Aorta (tissue), 5 donors: ENCODE measurements at regions not wholly inside any gene's neighbourhood (a gene's known extent, or its start where the extent isn't known, plus 50 kb on each side); places are given as distances from the start of the nearest gene placed in this dataset.

Source experiments
- ATAC-seq: fragments of 200-7000 bp; cut with Tn5 transposase; one replicate; pipeline ENCODE4 v1.9.1; 2022; ENCODE audit warnings: moderate library complexity; ENCODE audit not compliant: low FRiP score
- DNase-seq, 2 donors: peaks; one replicate each; pipeline ENCODE4 v3.0.0-alpha.2; 2020
- H3K27ac ChIP-seq, 2 donors: one replicate each; pipeline ENCODE4 v1.5.1; 2013; ENCODE audit warnings: low read length in 2 of 2, mild to moderate bottlenecking in 2 of 2, moderate library complexity in 2 of 2, control low read depth in 1 of 2, inconsistent platforms in 1 of 2, low read depth in 1 of 2
- H3K27me3 ChIP-seq, 2 donors: one replicate each; pipeline ENCODE4 v1.6.1; 2013; ENCODE audit warnings: control low read depth in 1 of 2, low read length in 1 of 2, mild to moderate bottlenecking in 1 of 2, moderate library complexity in 1 of 2; ENCODE audit not compliant: insufficient read depth in 2 of 2, control insufficient read depth in 1 of 2
- H3K36me3 ChIP-seq, 2 donors: one replicate each; pipeline ENCODE4 v1.6.1; 2013; ENCODE audit warnings: control low read depth in 1 of 2, low read length in 1 of 2, mild to moderate bottlenecking in 1 of 2; ENCODE audit not compliant: insufficient read depth in 2 of 2, control insufficient read depth in 1 of 2
- H3K4me1 ChIP-seq, 2 donors: one replicate each; pipeline ENCODE4 v1.6.1; 2013; ENCODE audit warnings: low read length in 2 of 2, control low read depth in 1 of 2, mild to moderate bottlenecking in 1 of 2, moderate library complexity in 1 of 2; ENCODE audit not compliant: insufficient read depth in 2 of 2, control insufficient read depth in 1 of 2
- H3K4me3 ChIP-seq, 2 donors: one replicate each; pipeline ENCODE4 v1.5.1; 2013; ENCODE audit warnings: low read length in 2 of 2, control low read depth in 1 of 2, mild to moderate bottlenecking in 1 of 2
- H3K9me3 ChIP-seq: one replicate; pipeline ENCODE4 v1.6.1; 2013; ENCODE audit warnings: mild to moderate bottlenecking, low read length; ENCODE audit not compliant: control insufficient read depth
- WGBS, 2 donors: extraction: QIAGEN DNeasy Blood & Tissue Kit; methylation state at CpG; one replicate each; pipeline ENCODE4 v1.1.7; 2013; 5-methylcytosine and 5-hydroxymethylcytosine counted together
- intact Hi-C, 2 donors: fragments of 100-400 bp; cut with DNase I; formaldehyde crosslinking; loops; one replicate each; pipeline versions ENCODE4 v1.14.2 to v1.15.0; 2022
- donor health status: healthy with polysubstance abuse.
- donor health status: Bipolar disorder and iron deficiency.
- donor health status: DM: no; HTN: no; CAD: no.
- donor health status: DM: no; HTN: no; CAD: no.
- donor health status: DM: yes; HTN: yes; CAD: no.

DNA sequence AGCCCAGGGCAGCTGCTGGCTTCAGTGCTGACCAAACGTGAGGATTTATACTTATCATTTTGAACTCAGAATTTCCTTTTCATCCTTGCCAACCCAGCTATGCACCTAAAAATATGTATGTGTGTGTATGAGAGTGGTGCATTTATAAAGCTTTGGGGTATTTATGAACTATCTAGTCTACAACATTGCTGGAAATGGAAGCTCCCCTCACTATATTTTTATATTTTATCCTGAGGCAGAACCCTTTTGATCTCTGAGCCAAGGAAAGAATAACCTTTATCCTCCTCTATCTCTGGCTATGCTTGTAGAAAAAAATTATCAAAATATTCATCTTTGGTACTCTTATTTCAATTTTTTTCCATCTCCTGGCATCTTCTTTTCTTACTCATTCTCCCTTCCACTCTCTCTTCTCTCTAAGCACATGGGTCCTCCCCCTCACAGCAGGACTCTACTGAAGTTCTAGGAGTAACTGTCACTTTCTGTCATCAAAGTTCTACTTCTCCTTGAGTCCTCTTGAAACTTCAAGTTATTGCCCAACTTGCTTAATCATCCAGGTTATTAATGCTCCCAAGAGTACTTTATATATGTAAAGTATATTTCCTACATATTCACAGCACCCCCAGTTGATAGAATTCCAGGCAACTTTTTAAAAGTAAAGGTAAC lies 190.9 kb downstream of the HINT1 start:
- intact Hi-C loops: no loop called here
- no peaks in the 10 kb centered on the region for H3K4me1 ChIP-seq
- H3K27ac ChIP-seq: no peak overlapping the region
- 9% methylated on average over 1 of the region's 1 CpG for WGBS, 2 donors
- no peaks in the 10 kb centered on the region for H3K9me3 ChIP-seq
- H3K36me3 ChIP-seq: no peaks in the 10 kb centered on the region
- no peak overlapping the region for H3K4me3 ChIP-seq
- ATAC-seq (no peak), DNase-seq (no peak)
- H3K27me3 ChIP-seq: peaks cover 0 to 1% of the 10 kb centered on the region in 2 donors

DNA sequence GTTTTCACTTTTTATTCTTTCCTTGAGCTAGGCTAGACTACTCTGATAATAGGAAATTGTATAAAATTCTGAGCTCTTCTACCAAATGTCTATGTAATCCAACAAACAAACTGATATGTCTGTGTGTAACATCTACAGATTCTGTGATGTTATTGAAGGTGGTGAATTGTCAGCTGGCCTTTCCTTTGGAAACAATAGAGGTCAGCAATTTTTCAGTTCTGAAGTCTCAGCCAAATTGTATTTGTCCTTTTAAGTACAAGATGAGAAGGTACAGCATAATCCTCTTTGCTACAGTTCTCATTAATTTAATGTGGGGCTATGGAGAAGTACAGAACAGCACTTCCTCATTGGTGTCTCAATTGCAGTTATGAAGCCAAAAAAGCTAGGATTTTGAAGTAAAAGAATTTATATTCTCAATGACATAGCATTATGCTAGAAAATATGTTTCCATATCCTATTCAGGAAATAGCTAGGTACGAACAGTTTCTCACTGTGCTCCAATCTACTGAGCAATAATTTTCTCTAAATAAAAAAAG lies 198.0 kb downstream of the HINT1 start:
- 8 to 15% methylated on average over 1 of the region's 1 CpG for WGBS, 2 donors
- Histone ChIP-seq H3K27me3 (no peaks in the 10 kb centered on the region), H3K4me1 (no peaks in the 10 kb centered on the region), H3K9me3 (no peaks in the 10 kb centered on the region), H3K4me3 (no peak overlapping the region), H3K36me3 (no peaks in the 10 kb centered on the region), H3K27ac (no peak overlapping the region)
- intact Hi-C loops: no loop called here
- ATAC-seq: no peak
- no peak for DNase-seq

- WGBS, 2 donors: 94 to 96% methylated on average over 1 of the region's 1 CpG
- no peak overlapping the region for H3K27ac ChIP-seq
- no peaks in the 10 kb centered on the region for H3K9me3 ChIP-seq
- no peaks in the 10 kb centered on the region for H3K27me3 ChIP-seq
- DNase-seq (no peak), ATAC-seq (no peak)
- no peaks in the 10 kb centered on the region for H3K4me1 ChIP-seq
- no peaks in the 10 kb centered on the region for H3K36me3 ChIP-seq
- no peak overlapping the region for H3K4me3 ChIP-seq
- intact Hi-C loops: no loop called here
Measured at GRCh38 chr5:130965920-130966319, 199.1 kb downstream of the HINT1 start.

- no peaks in the 10 kb centered on the region for H3K9me3 ChIP-seq
- no peaks in the 10 kb centered on the region for H3K27me3 ChIP-seq
- no peaks in the 10 kb centered on the region for H3K36me3 ChIP-seq
- DNase-seq (no peak), ATAC-seq (no peak)
- H3K4me3 ChIP-seq: no peak overlapping the region
- intact Hi-C loops: no loop called here
- no peak overlapping the region for H3K27ac ChIP-seq
- H3K4me1 ChIP-seq: no peaks in the 10 kb centered on the region
- WGBS, 2 donors: 80 to 81% methylated on average over 4 of the region's 4 CpGs
Measured at GRCh38 chr5:130965360-130965759, 199.7 kb downstream of the HINT1 start.

GRCh38 chr5:130964231-130965202 lies 200.5 kb downstream of the HINT1 start:
- intact Hi-C loops: no loop called here
- no peaks in the 10 kb centered on the region for H3K27me3 ChIP-seq
- no peak overlapping the region for H3K27ac ChIP-seq
- ATAC-seq: no peak
- no peaks in the 10 kb centered on the region for H3K4me1 ChIP-seq
- H3K36me3 ChIP-seq: no peaks in the 10 kb centered on the region
- WGBS, 2 donors: 83 to 88% methylated on average over 3 of the region's 3 CpGs
- no peaks in the 10 kb centered on the region for H3K9me3 ChIP-seq
- DNase-seq: no peak
- H3K4me3 ChIP-seq: no peak overlapping the region

DNA sequence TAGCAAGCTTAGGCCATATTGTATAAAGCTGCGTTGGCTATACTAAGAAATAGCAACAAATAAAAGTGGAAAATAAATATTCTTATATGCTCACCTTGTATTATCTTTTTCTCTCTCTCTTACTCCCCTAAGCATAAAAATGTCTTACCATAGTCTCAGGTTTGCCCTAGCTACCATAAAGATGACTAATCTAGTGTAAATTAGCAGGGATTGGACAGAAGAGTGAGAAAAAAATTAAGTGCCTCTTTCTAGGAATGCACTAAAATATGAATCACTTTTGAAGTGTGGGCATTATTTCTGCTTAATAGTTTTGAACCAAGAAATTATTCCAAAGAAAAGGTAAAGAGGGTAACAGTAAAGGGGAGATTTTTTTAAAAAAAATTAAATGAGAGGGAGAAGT lies 201.3 kb downstream of the HINT1 start:
- Histone ChIP-seq H3K4me3 (no peak overlapping the region), H3K4me1 (no peaks in the 10 kb centered on the region), H3K27me3 (no peaks in the 10 kb centered on the region), H3K36me3 (no peaks in the 10 kb centered on the region), H3K27ac (no peak overlapping the region), H3K9me3 (no peaks in the 10 kb centered on the region)
- ATAC-seq (no peak), DNase-seq (no peak)
- intact Hi-C loops: no loop called here
- 93 to 96% methylated on average over 1 of the region's 1 CpG for WGBS, 2 donors

DNA sequence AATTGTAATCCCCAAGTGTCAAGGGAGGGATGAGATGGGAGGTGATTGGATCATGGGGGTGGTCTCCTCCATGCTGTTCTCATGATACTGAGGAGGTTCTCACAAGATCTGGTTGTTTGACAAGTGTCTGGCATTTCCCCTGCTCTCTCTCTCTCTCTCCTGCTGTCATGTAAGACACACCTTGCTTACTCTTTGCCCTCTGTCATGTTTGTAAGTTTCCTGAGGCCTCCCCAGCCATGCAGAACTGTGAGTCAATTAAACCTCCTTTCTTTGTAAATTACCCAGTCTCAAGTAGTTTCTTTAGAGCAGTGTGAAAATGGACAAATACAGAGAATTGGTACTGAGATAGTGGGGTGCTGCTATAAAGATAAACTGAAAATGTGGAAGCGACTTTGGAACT lies 207.9 kb downstream of the HINT1 start:
- DNase-seq: no peak
- ATAC-seq: no peak
- H3K4me1 ChIP-seq: no peaks in the 10 kb centered on the region
- no peaks in the 10 kb centered on the region for H3K9me3 ChIP-seq
- no peak overlapping the region for H3K4me3 ChIP-seq
- 83 to 92% methylated on average over 1 of the region's 1 CpG for WGBS, 2 donors
- H3K36me3 ChIP-seq: no peaks in the 10 kb centered on the region
- intact Hi-C loops: no loop called here
- no peaks in the 10 kb centered on the region for H3K27me3 ChIP-seq
- H3K27ac ChIP-seq: no peak overlapping the region

DNA sequence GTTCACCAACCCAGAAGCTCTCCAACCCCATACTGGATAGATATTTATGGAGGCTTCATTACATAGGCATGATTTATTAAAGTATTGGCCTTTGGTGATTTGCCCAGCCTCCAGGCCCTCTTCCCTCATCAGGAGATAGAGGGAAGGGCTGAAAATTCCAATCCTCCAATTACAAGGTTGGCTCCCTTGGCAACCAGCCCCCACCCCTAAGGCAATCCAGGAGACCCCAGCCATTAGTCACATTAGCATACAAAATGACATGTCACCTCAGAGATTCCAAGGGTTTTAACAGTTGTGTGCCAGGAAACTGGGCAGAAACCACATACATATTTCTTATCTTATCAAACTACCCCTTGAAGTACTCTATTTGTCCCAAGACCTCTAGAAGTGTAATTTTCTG lies 210.0 kb downstream of the HINT1 start:
- ATAC-seq: no peak
- intact Hi-C loops: no loop called here
- H3K9me3 ChIP-seq: no peaks in the 10 kb centered on the region
- H3K4me1 ChIP-seq: no peaks in the 10 kb centered on the region
- H3K36me3 ChIP-seq: no peaks in the 10 kb centered on the region
- H3K27me3 ChIP-seq: no peaks in the 10 kb centered on the region
- DNase-seq: no peak
- no peak overlapping the region for H3K27ac ChIP-seq
- H3K4me3 ChIP-seq: no peak overlapping the region

GRCh38 chr5:130954336-130954735 lies 210.7 kb downstream of the HINT1 start:
- Histone ChIP-seq H3K27me3 (no peaks in the 10 kb centered on the region), H3K9me3 (no peaks in the 10 kb centered on the region), H3K4me1 (no peaks in the 10 kb centered on the region), H3K27ac (no peak overlapping the region), H3K4me3 (no peak overlapping the region), H3K36me3 (no peaks in the 10 kb centered on the region)
- DNase-seq: no peak
- intact Hi-C loops: no loop called here
- 78 to 83% methylated on average over 1 of the region's 1 CpG for WGBS, 2 donors
- ATAC-seq: no peak
